ENCODE measurements at regions not wholly inside any gene's neighbourhood (a gene's known extent, or its start where the extent isn't known, plus 50 kb on each side); places are given as distances from the start of the nearest gene placed in this dataset.

- Histone ChIP-seq H3K27ac (no peak overlapping the region), H3K36me3 (no peaks in the 10 kb centered on the region), H3K4me1 (no peaks in the 10 kb centered on the region), H3K4me3 (no peak overlapping the region), H3K27me3 (no peaks in the 10 kb centered on the region), H3K9me3 (no peaks in the 10 kb centered on the region)
- DNase-seq = no peak
- TF ChIP-seq EP300 (IDR thresholded peaks at IDR 0.05) (no peak), CTCF (IDR thresholded peaks at IDR 0.05) (no peak), POLR2AphosphoS5 (IDR thresholded peaks at IDR 0.05) (no peak), POLR2A (IDR thresholded peaks at IDR 0.05) (no peak)
- intact Hi-C loops (cut with DNase I) = no loop called here
- 89 to 91% methylated on average over 7 of the region's 7 CpGs for WGBS, 2 donors
Observed at GRCh38 chr17:62322313-62322712, 58.0 kb upstream of the EFCAB3 start.

DNA sequence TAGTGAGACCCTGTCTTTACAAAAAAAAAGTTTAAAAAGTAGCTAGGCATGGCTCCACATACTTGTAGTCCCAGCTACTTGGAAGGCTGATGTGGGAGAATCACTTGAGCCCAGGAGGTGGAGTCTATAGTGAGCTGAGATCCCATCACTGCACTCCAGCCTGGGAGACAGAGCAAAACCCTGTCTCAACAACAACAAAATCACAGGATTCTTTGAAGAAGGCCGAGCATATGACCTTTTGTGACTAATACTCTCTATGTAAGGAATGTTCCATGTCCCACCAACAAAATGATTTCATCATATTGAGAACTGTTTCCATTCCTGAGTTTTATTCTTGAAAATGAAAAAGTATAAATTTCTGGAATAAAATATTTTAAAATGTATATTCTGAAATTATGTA lies 58.9 kb upstream of the EFCAB3 start:
- TF ChIP-seq EP300 (IDR thresholded peaks at IDR 0.05) = no peak
- no peak for TF ChIP-seq POLR2A (IDR thresholded peaks at IDR 0.05)
- TF ChIP-seq CTCF (IDR thresholded peaks at IDR 0.05) = no peak
- TF ChIP-seq POLR2AphosphoS5 (IDR thresholded peaks at IDR 0.05) = no peak
- DNase-seq = no peak
- H3K27me3 ChIP-seq = no peaks in the 10 kb centered on the region
- no peaks in the 10 kb centered on the region for H3K36me3 ChIP-seq
- H3K4me3 ChIP-seq = no peak overlapping the region
- no peaks in the 10 kb centered on the region for H3K4me1 ChIP-seq
- WGBS, 2 donors = 71% methylated on average over 1 of the region's 1 CpG
- intact Hi-C loops (cut with DNase I) = no loop called here
- H3K9me3 ChIP-seq = no peaks in the 10 kb centered on the region
- H3K27ac ChIP-seq = no peak overlapping the region

GRCh38 chr17:62319846-62320245 lies 60.5 kb upstream of the EFCAB3 start:
- H3K27ac ChIP-seq = no peak overlapping the region
- 87 to 93% methylated on average over 1 of the region's 1 CpG for WGBS, 2 donors
- DNase-seq = no peak
- H3K36me3 ChIP-seq = no peaks in the 10 kb centered on the region
- no peaks in the 10 kb centered on the region for H3K4me1 ChIP-seq
- intact Hi-C loops (cut with DNase I) = no loop called here
- no peak overlapping the region for H3K4me3 ChIP-seq
- no peaks in the 10 kb centered on the region for H3K27me3 ChIP-seq
- TF ChIP-seq CTCF (IDR thresholded peaks at IDR 0.05) = no peak
- TF ChIP-seq POLR2AphosphoS5 (IDR thresholded peaks at IDR 0.05) = no peak
- TF ChIP-seq POLR2A (IDR thresholded peaks at IDR 0.05) = no peak
- TF ChIP-seq EP300 (IDR thresholded peaks at IDR 0.05) = no peak
- no peaks in the 10 kb centered on the region for H3K9me3 ChIP-seq

GRCh38 chr17:62309396-62309795 lies 71.0 kb upstream of the EFCAB3 start:
- intact Hi-C loops (cut with DNase I) = no loop called here

More at GRCh38 chr17:62309396-62309795, 71.0 kb upstream of the EFCAB3 start:
- Histone ChIP-seq H3K4me1 (no peaks in the 10 kb centered on the region), H3K27me3 (no peaks in the 10 kb centered on the region), H3K4me3 (no peak overlapping the region), H3K36me3 (no peaks in the 10 kb centered on the region), H3K27ac (no peak overlapping the region), H3K9me3 (no peaks in the 10 kb centered on the region)
- no peak for TF ChIP-seq CTCF (IDR thresholded peaks at IDR 0.05)
- TF ChIP-seq POLR2A (IDR thresholded peaks at IDR 0.05) = no peak
- no peak for TF ChIP-seq EP300 (IDR thresholded peaks at IDR 0.05)
- TF ChIP-seq POLR2AphosphoS5 (IDR thresholded peaks at IDR 0.05) = no peak
- no peak for DNase-seq

All from sigmoid colon (tissue), 6 donors.